Heart right ventricle (tissue), 16 donors: ENCODE measurements at regions not wholly inside any gene's neighbourhood (a gene's known extent, or its start where the extent isn't known, plus 50 kb on each side); places are given as distances from the start of the nearest gene placed in this dataset.

ENCODE experiments used
- ATAC-seq, 8 donors: fragments of 200-7000 bp; cut with Tn5 transposase; one replicate each; pipeline ENCODE4 v1.9.1; 2020; ENCODE audit warnings: mild to moderate bottlenecking in 8 of 8, moderate library complexity in 8 of 8, moderate number of reproducible peaks in 1 of 8
- DNase-seq, 2 donors: peaks; one replicate each; pipeline ENCODE4 v3.0.0-alpha.2; 2020
- H3K27ac ChIP-seq, 10 donors: fragments of 200-600 bp; sonication (generic) in 2 of 10; one replicate each; pipeline versions ENCODE4 v1.5.0 to v1.8.0; 2020 to 2022; ENCODE audit warnings: mild to moderate bottlenecking in 3 of 10
- H3K27me3 ChIP-seq, 7 donors: fragments of 200-600 bp; one replicate each; pipeline ENCODE4 v1.8.0; 2021 to 2022; ENCODE audit warnings: mild to moderate bottlenecking in 2 of 7
- H3K36me3 ChIP-seq, 9 donors: fragments of 200-600 bp; sonication (generic) in 1 of 9; one replicate each; pipeline versions ENCODE4 v1.5.0 to v1.8.0; 2020 to 2022; ENCODE audit warnings: mild to moderate bottlenecking in 2 of 9
- H3K4me1 ChIP-seq, 9 donors: fragments of 200-600 bp; sonication (generic) in 1 of 9; one replicate each; pipeline versions ENCODE4 v1.5.0 to v1.8.0; 2020 to 2022; ENCODE audit warnings: mild to moderate bottlenecking in 4 of 9
- H3K4me3 ChIP-seq, 10 donors: fragments of 200-600 bp; sonication (generic) in 2 of 10; one replicate each; pipeline versions ENCODE4 v1.5.0 to v1.8.0; 2020 to 2022; ENCODE audit warnings: mild to moderate bottlenecking in 7 of 10, moderate library complexity in 2 of 10
- H3K9me3 ChIP-seq, 11 donors: fragments of 200-600 bp in 10 of 11; sonication (generic) in 2 of 11; one replicate each; pipeline versions ENCODE4 v1.5.0 to v1.8.0; 2013 to 2022; ENCODE audit warnings: mild to moderate bottlenecking in 2 of 11, control low read depth in 1 of 11, moderate library complexity in 1 of 11
- CTCF ChIP-seq, 9 donors: fragments of 200-600 bp; sonication (generic) in 2 of 9; IDR thresholded peaks; one replicate each; pipeline versions ENCODE4 v1.5.0 to v1.8.0; 2021 to 2022; ENCODE audit warnings: antibody characterized with exemption in 9 of 9, mild to moderate bottlenecking in 5 of 9, moderate library complexity in 1 of 9
- WGBS, 2 donors: extraction: QIAGEN DNeasy Blood & Tissue Kit; methylation state at CpG; one replicate each; pipeline ENCODE4 v1.1.7; 2013; ENCODE audit warnings: inconsistent platforms in 1 of 2; 5-methylcytosine and 5-hydroxymethylcytosine counted together
- intact Hi-C, 10 donors: fragments of 100-400 bp; cut with DNase I; formaldehyde crosslinking; loops; one replicate each; pipeline versions ENCODE4 v1.11.1 to v1.14.2; 2022
- donor health status: Arrhythmogenic right ventricular cardiomyopathy.
- donor health status: ischemic (EF 13 %, LVEDD 7.1; RV severe dilation, severe dysfunction).
- donor health status: healthy with polysubstance abuse.
- donor health status: DM: no; HTN: yes; CAD: no.
- donor health status: DM: no; HTN: no; CAD: no.
- donor health status: ischemic (EF 25% LVEDD 6.9; RV normal size, moderate dysfunction).
- donor health status: ischemic (EF 25% LVEDD 5.7; RV mildly dilated, moderate dysfunction).
- donor health status: healthy.
- donor health status: DM: yes; HTN: yes; CAD: no.
- donor health status: Ischemic cardiomyopathy.
- donor health status: ischemic (EF 35%, LVEDD 5.7; RV mildly dilated, moderate dysfunction).
- donor health status: nonischemic (EF 11% LVEDD 7.7; RV severe dilation, severe dysfunction).
- donor health status: DM: yes; HTN: yes; CAD: no.
- donor health status: PGD.
- donor health status: ischemic (EF 29% LVEDD 5.4; RV normal size, mild dysfunction).
- donor health status: nonischemic (EF 23%, LVEDD 6.1; RV moderate dilation, normal function).

GRCh38 chr10:55353414-55353813 is 552.4 kb upstream of the PCDH15 start:
- 80 to 84% methylated on average over 1 of the region's 1 CpG for WGBS, 2 donors
- intact Hi-C loops, result no loop called here
- no peak for TF ChIP-seq CTCF (IDR thresholded peaks at IDR 0.05)

GRCh38 chr10:55351431-55351830 is 550.4 kb upstream of the PCDH15 start:
- no peak for TF ChIP-seq CTCF (IDR thresholded peaks at IDR 0.05)
- Histone ChIP-seq H3K4me3 (no peak overlapping the region), H3K4me1 (no peaks in the 10 kb centered on the region), H3K27me3 (no peaks in the 10 kb centered on the region), H3K9me3 (no peaks in the 10 kb centered on the region), H3K27ac (no peak overlapping the region), H3K36me3 (no peaks in the 10 kb centered on the region)
- ATAC-seq (no peak), DNase-seq (no peak)
- WGBS, 2 donors, result 44 to 65% methylated on average over 2 of the region's 2 CpGs
- intact Hi-C loops, result no loop called here

More at GRCh38 chr10:55353414-55353813, 552.4 kb upstream of the PCDH15 start:
- H3K27ac ChIP-seq, result no peak overlapping the region
- ATAC-seq (no peak), DNase-seq (no peak)
- H3K36me3 ChIP-seq, result no peaks in the 10 kb centered on the region
- H3K4me3 ChIP-seq, result no peak overlapping the region
- H3K27me3 ChIP-seq, result no peaks in the 10 kb centered on the region
- no peaks in the 10 kb centered on the region for H3K9me3 ChIP-seq
- no peaks in the 10 kb centered on the region for H3K4me1 ChIP-seq

GRCh38 chr10:55348534-55348933 is 547.5 kb upstream of the PCDH15 start:
- no peaks in the 10 kb centered on the region for H3K9me3 ChIP-seq
- no peaks in the 10 kb centered on the region for H3K27me3 ChIP-seq
- ATAC-seq (no peak), DNase-seq (no peak)
- TF ChIP-seq CTCF (IDR thresholded peaks at IDR 0.05), result no peak
- no peaks in the 10 kb centered on the region for H3K36me3 ChIP-seq
- intact Hi-C loops, result no loop called here
- H3K27ac ChIP-seq, result no peak overlapping the region
- no peak overlapping the region for H3K4me3 ChIP-seq
- H3K4me1 ChIP-seq, result no peaks in the 10 kb centered on the region

GRCh38 chr10:55330486-55330885 is 529.5 kb upstream of the PCDH15 start:
- WGBS, 2 donors, result 43 to 55% methylated on average over 1 of the region's 1 CpG
- Histone ChIP-seq H3K27me3 (no peaks in the 10 kb centered on the region), H3K9me3 (no peaks in the 10 kb centered on the region), H3K27ac (no peak overlapping the region), H3K4me1 (no peaks in the 10 kb centered on the region), H3K36me3 (no peaks in the 10 kb centered on the region), H3K4me3 (no peak overlapping the region)
- no peak for TF ChIP-seq CTCF (IDR thresholded peaks at IDR 0.05)
- no peak for DNase-seq
- intact Hi-C loops, result no loop called here
- no peak for ATAC-seq

GRCh38 chr10:55329796-55330195 is 528.8 kb upstream of the PCDH15 start:
- no peak for TF ChIP-seq CTCF (IDR thresholded peaks at IDR 0.05)
- ATAC-seq (no peak), DNase-seq (no peak)
- no peak overlapping the region for H3K4me3 ChIP-seq
- H3K36me3 ChIP-seq, result no peaks in the 10 kb centered on the region
- H3K27ac ChIP-seq, result no peak overlapping the region
- intact Hi-C loops, result no loop called here
- no peaks in the 10 kb centered on the region for H3K27me3 ChIP-seq
- H3K9me3 ChIP-seq, result no peaks in the 10 kb centered on the region
- no peaks in the 10 kb centered on the region for H3K4me1 ChIP-seq
